GM12872 (cell line): ENCODE measurements at regions not wholly inside any gene's neighbourhood (a gene's known extent, or its start where the extent isn't known, plus 50 kb on each side); places are given as distances from the start of the nearest gene placed in this dataset.

Experiments
- TF ChIP-seq, protein P1 (sequence below): IDR thresholded peaks from 3 replicates; pipeline ENCODE4 v1.5.1; 2011; ENCODE audit warnings: low read depth, mild to moderate bottlenecking, low read length, moderate library complexity; ENCODE audit not compliant: insufficient read depth

DNA sequence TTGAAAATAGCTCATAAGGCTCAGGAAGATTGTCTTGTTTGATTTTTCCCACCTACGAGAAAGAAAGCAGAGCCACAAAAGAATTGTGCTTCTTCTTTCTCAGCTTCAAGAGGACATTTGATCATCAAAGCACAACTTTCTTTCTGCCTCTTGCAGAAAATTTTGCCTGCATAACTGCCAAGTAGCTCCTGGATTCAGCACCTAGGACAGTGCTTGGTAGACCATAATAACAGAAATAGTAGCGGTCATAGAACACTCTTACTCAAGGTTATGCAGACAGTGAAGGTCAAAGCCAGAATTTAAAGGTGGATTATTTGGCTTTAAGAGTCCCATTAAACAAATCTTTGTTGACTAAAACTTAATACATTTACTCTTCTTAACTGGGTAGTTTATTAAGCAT is 594.7 kb upstream of the CCNG1 start:
- TF ChIP-seq, protein P1, sequence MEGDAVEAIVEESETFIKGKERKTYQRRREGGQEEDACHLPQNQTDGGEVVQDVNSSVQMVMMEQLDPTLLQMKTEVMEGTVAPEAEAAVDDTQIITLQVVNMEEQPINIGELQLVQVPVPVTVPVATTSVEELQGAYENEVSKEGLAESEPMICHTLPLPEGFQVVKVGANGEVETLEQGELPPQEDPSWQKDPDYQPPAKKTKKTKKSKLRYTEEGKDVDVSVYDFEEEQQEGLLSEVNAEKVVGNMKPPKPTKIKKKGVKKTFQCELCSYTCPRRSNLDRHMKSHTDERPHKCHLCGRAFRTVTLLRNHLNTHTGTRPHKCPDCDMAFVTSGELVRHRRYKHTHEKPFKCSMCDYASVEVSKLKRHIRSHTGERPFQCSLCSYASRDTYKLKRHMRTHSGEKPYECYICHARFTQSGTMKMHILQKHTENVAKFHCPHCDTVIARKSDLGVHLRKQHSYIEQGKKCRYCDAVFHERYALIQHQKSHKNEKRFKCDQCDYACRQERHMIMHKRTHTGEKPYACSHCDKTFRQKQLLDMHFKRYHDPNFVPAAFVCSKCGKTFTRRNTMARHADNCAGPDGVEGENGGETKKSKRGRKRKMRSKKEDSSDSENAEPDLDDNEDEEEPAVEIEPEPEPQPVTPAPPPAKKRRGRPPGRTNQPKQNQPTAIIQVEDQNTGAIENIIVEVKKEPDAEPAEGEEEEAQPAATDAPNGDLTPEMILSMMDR: no peak

DNA sequence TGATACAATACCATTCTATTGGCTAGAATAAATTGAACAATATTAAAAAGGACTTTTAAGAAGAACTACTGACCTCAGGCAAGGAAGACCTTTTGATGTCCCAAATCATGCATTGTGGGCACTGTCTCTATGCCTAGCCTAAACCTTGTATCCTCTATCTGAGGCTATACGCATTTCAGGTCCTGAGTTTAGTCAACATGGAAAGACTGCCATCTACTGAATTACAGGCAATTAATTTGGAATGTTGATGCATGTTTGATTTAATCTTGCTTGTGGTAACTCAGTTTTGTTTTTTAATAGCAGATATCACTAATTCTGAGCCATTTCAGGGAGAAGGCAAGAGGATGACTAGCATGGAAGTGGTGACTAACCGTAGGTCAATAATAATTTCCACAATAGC is 585.3 kb upstream of the CCNG1 start:
- TF ChIP-seq, protein P1: no peak

DNA sequence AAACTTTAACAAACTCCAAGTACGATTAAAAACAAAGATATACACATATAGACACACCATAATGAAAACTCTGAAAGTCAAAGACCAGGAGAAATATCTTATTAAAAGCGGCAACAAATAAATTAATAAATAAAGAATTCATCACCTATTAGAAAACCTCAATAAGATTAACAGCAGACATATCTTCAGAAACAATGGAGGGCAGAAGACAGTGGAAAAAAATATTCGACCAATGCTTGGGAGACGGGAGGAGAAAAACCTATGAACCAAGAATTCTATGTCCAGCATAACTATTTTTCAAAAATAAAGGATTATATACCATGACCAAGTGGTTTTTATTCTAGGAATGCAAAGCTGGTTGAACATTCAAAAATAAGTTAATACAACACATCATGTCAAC is 578.6 kb upstream of the CCNG1 start:
- TF ChIP-seq, protein P1: no peak

DNA sequence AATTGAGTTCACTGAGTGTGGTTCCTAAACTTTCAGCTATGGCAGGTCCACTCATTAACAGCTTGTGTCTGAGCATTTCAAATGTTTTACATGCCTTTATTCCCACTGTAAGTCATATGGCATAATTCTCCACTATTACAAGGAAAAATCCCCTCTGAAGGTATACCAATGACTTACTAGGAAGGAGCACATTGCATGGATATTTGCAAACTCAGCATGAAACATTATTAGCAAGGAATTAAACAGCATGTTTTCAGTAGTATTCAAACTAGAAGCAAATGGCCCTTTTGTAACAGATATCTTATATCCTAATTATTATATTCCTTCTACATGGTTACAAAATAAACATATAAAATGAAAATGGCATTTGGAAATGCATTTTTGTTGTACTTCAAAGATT is 566.4 kb upstream of the CCNG1 start:
- TF ChIP-seq, protein P1: no peak

DNA sequence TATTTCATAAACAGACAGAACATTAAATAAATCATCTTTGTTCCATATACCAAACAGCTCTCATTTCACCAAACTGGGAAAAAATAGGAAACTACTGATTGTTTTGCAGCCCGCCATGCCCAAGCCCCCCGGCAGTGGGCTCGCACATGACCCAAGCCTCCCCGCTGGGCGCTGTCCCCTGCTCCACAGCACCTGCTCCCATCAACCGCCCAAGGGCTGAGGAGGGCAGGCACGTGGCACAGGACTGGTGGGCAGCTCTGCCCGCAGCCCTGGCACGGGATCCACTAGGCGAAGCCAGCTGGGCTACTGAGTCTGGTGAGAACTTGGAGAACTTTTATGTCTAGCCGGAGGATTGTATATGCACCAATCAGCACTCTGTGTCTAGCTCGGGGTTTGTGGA is 554.8 kb upstream of the CCNG1 start:
- TF ChIP-seq, protein P1: no peak

DNA sequence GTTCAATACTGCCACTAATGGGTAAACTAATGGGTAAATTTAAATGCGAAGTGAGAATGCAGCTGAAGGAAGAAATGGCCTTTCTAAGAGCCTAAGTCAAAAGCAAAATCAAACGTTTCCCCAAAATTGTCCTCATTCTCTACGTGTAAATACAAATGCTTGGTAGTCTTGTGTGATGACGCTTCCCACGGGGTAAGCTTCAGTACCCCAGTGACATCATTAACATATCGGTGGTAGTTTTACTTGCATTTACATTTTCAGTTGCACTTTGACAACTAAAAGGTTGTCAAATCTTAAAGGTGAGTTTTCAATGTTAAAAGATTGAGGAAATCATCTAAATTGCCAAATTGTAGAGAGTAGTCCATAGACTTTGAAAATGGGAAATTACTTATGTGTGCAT is 550.7 kb upstream of the CCNG1 start:
- TF ChIP-seq, protein P1: no peak

DNA sequence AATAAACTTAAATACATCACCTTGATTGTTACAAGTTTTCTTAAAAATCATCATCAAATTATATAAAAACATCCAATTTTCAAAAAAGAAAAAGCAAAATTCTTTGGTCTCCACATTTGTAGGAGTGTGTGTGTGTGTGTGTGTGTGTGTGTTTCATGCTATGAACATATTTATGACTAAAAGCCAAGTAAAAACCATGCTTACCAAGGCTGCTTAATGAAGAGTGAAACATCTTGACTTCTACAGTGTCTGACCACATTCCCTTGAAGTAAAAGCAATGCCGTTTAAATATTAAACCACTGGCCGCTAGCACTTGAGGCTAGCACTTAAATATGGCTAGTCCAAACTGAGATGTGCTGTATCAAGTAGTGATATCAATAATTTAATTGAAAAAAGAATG is 549.1 kb upstream of the CCNG1 start:
- TF ChIP-seq, protein P1: no peak

DNA sequence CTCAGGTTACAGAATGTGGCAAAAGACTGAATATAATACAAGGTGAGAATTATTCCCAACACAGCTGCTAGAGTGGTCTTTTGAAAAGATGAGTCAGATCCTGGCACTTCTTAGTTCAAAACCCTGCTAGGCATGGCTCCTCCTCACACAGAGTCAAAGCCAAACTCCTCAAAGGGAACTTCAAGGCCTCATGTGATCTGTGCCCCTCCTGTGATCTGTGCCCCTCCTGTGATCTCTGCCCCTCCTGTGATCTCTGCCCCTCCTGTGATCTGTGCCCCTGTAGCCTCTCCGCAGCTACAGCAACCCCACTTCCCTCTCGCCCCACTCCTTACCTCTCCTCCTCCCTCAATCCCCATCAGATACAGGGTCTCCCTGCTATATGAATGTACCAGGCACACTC is 525.5 kb upstream of the CCNG1 start:
- TF ChIP-seq, protein P1: no peak
